Upper lobe of right lung (tissue), 1 donor: ENCODE measurements at regions not wholly inside any gene's neighbourhood (a gene's known extent, or its start where the extent isn't known, plus 50 kb on each side); places are given as distances from the start of the nearest gene placed in this dataset.

Source experiments
- ATAC-seq: fragments of 200-7000 bp; cut with Tn5 transposase; one replicate; pipeline ENCODE4 v1.9.1; 2020; ENCODE audit warnings: mild to moderate bottlenecking, moderate library complexity
- DNase-seq: peaks from one replicate; pipeline ENCODE4 v3.0.0-alpha.2; 2020
- H3K27ac ChIP-seq: fragments of 200-600 bp; one replicate; pipeline ENCODE4 v1.8.0; 2022
- H3K27me3 ChIP-seq: fragments of 200-600 bp; one replicate; pipeline ENCODE4 v1.8.0; 2022; ENCODE audit warnings: mild to moderate bottlenecking
- H3K36me3 ChIP-seq: fragments of 200-600 bp; one replicate; pipeline ENCODE4 v1.8.0; 2022
- H3K4me1 ChIP-seq: fragments of 200-600 bp; one replicate; pipeline ENCODE4 v1.8.0; 2022
- H3K4me3 ChIP-seq: fragments of 200-600 bp; one replicate; pipeline ENCODE4 v1.8.0; 2022; ENCODE audit warnings: mild to moderate bottlenecking
- H3K9me3 ChIP-seq: fragments of 200-600 bp; one replicate; pipeline ENCODE4 v1.8.0; 2022
- intact Hi-C: fragments of 100-400 bp; cut with DNase I; formaldehyde crosslinking; loops from one replicate; pipeline ENCODE4 v1.11.0; 2022
- TF ChIP-seq, protein P1 (sequence below): fragments of 200-600 bp; IDR thresholded peaks from one replicate; pipeline ENCODE4 v1.8.0; 2022; ENCODE audit warnings: antibody characterized with exemption
- donor health status: DM: no; HTN: yes; CAD: no; lungs with severe emphysema.

DNA sequence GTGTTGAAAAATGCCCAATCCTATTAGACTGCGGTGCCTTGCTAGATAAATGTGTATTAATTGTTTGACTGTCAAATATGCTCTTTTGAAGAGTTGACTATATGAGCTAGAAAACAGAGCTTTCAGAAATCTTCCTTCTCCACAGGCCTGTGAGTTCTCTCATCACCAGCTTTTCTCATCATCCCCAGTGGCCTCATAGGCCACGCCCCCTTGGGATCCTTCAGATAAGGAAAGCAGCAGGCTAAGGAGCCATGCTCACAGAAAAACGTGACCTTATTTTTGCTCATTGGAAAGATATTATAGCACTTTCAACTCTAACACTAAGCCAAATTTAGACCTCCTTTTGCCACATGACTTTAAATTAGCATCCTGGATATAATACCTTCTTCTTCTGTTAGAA is 514.4 kb upstream of the ARRDC4 start:
- ATAC-seq (no peak), DNase-seq (no peak)
- Histone ChIP-seq H3K9me3 (no peaks in the 10 kb centered on the region), H3K36me3 (no peaks in the 10 kb centered on the region), H3K27ac (no peak overlapping the region), H3K27me3 (no peaks in the 10 kb centered on the region), H3K4me3 (no peak overlapping the region), H3K4me1 (no peaks in the 10 kb centered on the region)
- intact Hi-C loops, result no loop called here
- TF ChIP-seq, protein P1, sequence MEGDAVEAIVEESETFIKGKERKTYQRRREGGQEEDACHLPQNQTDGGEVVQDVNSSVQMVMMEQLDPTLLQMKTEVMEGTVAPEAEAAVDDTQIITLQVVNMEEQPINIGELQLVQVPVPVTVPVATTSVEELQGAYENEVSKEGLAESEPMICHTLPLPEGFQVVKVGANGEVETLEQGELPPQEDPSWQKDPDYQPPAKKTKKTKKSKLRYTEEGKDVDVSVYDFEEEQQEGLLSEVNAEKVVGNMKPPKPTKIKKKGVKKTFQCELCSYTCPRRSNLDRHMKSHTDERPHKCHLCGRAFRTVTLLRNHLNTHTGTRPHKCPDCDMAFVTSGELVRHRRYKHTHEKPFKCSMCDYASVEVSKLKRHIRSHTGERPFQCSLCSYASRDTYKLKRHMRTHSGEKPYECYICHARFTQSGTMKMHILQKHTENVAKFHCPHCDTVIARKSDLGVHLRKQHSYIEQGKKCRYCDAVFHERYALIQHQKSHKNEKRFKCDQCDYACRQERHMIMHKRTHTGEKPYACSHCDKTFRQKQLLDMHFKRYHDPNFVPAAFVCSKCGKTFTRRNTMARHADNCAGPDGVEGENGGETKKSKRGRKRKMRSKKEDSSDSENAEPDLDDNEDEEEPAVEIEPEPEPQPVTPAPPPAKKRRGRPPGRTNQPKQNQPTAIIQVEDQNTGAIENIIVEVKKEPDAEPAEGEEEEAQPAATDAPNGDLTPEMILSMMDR, result no peak

DNA sequence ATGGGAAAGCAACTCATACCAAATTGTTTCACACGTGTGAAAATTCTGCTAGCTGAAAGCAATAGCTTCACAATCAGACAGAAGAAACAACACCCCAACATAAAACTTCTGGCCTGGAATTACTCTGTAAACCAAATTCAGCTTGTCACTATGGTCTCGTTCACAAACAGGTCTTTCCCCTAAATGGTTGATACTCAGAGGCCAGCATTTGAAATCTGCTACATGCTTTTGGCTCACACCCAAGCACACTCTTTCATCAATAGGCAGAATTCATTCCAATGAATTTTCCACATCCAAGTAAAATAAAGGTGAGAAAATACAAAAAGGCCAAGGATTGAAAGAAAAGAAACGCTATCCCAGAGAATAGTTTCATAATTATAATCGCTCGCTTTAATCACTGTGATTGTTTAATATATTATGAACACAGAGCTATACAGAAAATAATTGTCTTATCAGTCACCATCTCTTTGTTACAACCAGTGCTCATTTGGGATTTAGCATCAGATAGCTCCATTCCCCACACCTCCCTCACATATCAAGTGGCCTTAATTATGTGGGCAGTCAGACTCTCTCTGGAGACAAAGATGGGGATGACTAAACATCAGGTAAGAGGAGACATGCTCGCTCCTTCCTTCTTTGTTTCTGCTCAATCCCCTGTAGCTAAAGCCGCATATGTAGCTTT is 503.8 kb upstream of the ARRDC4 start:
- Histone ChIP-seq H3K4me1 (no peaks in the 10 kb centered on the region), H3K36me3 (no peaks in the 10 kb centered on the region), H3K9me3 (no peaks in the 10 kb centered on the region), H3K27me3 (no peaks in the 10 kb centered on the region), H3K4me3 (no peak overlapping the region), H3K27ac (no peak overlapping the region)
- TF ChIP-seq, protein P1, result no peak
- no peak for ATAC-seq
- no peak for DNase-seq
- intact Hi-C loops, result no loop called here

GRCh38 chr15:97457203-97457847 is 503.2 kb upstream of the ARRDC4 start:
- no peak for ATAC-seq
- H3K36me3 ChIP-seq, result no peaks in the 10 kb centered on the region
- no peak for DNase-seq
- no peak overlapping the region for H3K27ac ChIP-seq
- intact Hi-C loops, result no loop called here
- no peaks in the 10 kb centered on the region for H3K27me3 ChIP-seq
- H3K4me1 ChIP-seq, result no peaks in the 10 kb centered on the region
- TF ChIP-seq, protein P1, result no peak
- no peak overlapping the region for H3K4me3 ChIP-seq
- no peaks in the 10 kb centered on the region for H3K9me3 ChIP-seq

DNA sequence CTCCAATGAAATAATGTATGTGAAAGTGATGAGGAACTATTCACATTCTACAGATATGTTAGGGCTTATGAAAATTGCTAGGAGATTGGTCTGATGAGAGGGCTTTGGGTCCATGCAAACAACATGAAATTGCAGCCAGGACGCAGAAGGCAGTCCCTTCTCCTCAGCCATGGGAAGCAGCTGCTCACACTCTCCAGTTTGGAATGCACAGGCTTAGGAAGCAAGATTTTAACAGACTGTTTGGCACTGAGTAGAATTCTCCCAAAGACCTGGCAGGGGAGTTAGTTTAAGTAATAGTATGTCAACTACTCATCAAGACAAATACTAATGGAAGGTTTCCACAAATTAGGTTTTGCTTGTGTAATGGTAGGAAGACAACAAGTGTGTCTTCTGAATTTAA is 500.7 kb upstream of the ARRDC4 start:
- no peaks in the 10 kb centered on the region for H3K27me3 ChIP-seq
- H3K9me3 ChIP-seq, result no peaks in the 10 kb centered on the region
- no peak for DNase-seq
- no peak for ATAC-seq
- H3K4me1 ChIP-seq, result no peaks in the 10 kb centered on the region
- no peaks in the 10 kb centered on the region for H3K36me3 ChIP-seq
- TF ChIP-seq, protein P1, result no peak
- no peak overlapping the region for H3K27ac ChIP-seq
- intact Hi-C loops, result no loop called here
- H3K4me3 ChIP-seq, result no peak overlapping the region

GRCh38 chr15:97461226-97461625 is 499.3 kb upstream of the ARRDC4 start:
- intact Hi-C loops, result no loop called here
- ATAC-seq (no peak), DNase-seq (no peak)
- no peaks in the 10 kb centered on the region for H3K9me3 ChIP-seq
- no peak overlapping the region for H3K27ac ChIP-seq
- no peaks in the 10 kb centered on the region for H3K4me1 ChIP-seq
- TF ChIP-seq, protein P1, result no peak
- no peaks in the 10 kb centered on the region for H3K36me3 ChIP-seq
- H3K4me3 ChIP-seq, result no peak overlapping the region
- H3K27me3 ChIP-seq, result no peaks in the 10 kb centered on the region
